ENCODE measurements at regions not wholly inside any gene's neighbourhood (a gene's known extent, or its start where the extent isn't known, plus 50 kb on each side); places are given as distances from the start of the nearest gene placed in this dataset.

GRCh38 chr20:57782631-57783041 is 72.8 kb upstream of the PMEPA1 start:
- CTCF ChIA-PET, result no interaction called here
- no peak for DNase-seq
- H3K9me3 ChIP-seq (ENCODE audit: control extremely low read depth in 1 of 5, control insufficient read depth in 4 of 5, insufficient read depth in 2 of 5, low read depth in 1 of 5, low read length in 4 of 5), result no peaks in the 10 kb centered on the region
- POLR2A ChIA-PET, result no interaction called here
- H3K4me1 ChIP-seq (ENCODE audit: control extremely low read depth in 1 of 4, control insufficient read depth in 4 of 4, insufficient read depth in 4 of 4, low read length in 3 of 4), result no peaks in the 10 kb centered on the region
- no peak overlapping the region for H3K4me3 ChIP-seq (ENCODE audit: control insufficient read depth in 1 of 7, extremely low read depth in 1 of 7, insufficient read depth in 4 of 7, low read depth in 2 of 7, low read length in 6 of 7)
- peaks cover 0 to 2% (median 0%) of the 10 kb centered on the region in 5 experiments for H3K27me3 ChIP-seq (replicated peaks in 2 of 5; ENCODE audit: control insufficient read depth in 4 of 5, insufficient read depth in 5 of 5, low read length in 4 of 5)
- WGBS (ENCODE audit: insufficient coverage), result 93% methylated on average over 11 of the region's 12 CpGs
- no peak overlapping the region for H3K27ac ChIP-seq (ENCODE audit: insufficient read depth in 1 of 2, low read depth in 1 of 2, low read length in 2 of 2, poor library complexity in 1 of 2, severe bottlenecking in 2 of 2)
- no peaks in the 10 kb centered on the region for H3K36me3 ChIP-seq (ENCODE audit: control insufficient read depth in 4 of 4, insufficient read depth in 4 of 4, low read length in 3 of 4)

GRCh38 chr20:57781901-57782300 is 72.1 kb upstream of the PMEPA1 start:
- Histone ChIP-seq H3K27me3 (replicated peaks in 2 of 5; ENCODE audit: control insufficient read depth in 4 of 5, insufficient read depth in 5 of 5, low read length in 4 of 5) (peaks cover 0 to 2% (median 0%) of the 10 kb centered on the region in 5 experiments), H3K36me3 (ENCODE audit: control insufficient read depth in 4 of 4, insufficient read depth in 4 of 4, low read length in 3 of 4) (no peaks in the 10 kb centered on the region), H3K4me1 (ENCODE audit: control extremely low read depth in 1 of 4, control insufficient read depth in 4 of 4, insufficient read depth in 4 of 4, low read length in 3 of 4) (no peaks in the 10 kb centered on the region), H3K9me3 (ENCODE audit: control extremely low read depth in 1 of 5, control insufficient read depth in 4 of 5, insufficient read depth in 2 of 5, low read depth in 1 of 5, low read length in 4 of 5) (no peaks in the 10 kb centered on the region), H3K27ac (ENCODE audit: insufficient read depth in 1 of 2, low read depth in 1 of 2, low read length in 2 of 2, poor library complexity in 1 of 2, severe bottlenecking in 2 of 2) (no peak overlapping the region), H3K4me3 (ENCODE audit: control insufficient read depth in 1 of 7, extremely low read depth in 1 of 7, insufficient read depth in 4 of 7, low read depth in 2 of 7, low read length in 6 of 7) (no peak overlapping the region)
- POLR2A ChIA-PET, result no interaction called here
- CTCF ChIA-PET, result no interaction called here
- WGBS (ENCODE audit: insufficient coverage), result 90% methylated on average over 6 of the region's 7 CpGs
- DNase-seq, result no peak

DNA sequence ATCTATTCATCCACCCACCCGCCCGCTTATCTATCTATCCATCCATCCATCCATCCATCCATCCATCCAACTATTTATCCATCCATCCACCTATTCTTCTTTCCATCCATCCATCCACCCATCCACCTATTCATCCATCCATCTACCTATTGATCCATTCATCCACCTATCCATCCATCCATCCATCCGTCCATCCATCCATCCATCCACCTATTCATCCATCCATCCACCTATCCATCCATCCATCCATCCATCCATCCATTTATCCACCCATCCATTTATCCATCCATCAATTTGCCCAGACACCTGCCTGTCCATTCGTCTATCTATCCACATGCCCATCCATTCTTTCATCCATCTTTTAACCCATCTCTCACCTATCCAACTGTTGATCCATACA is 71.1 kb upstream of the PMEPA1 start:
- H3K36me3 ChIP-seq (ENCODE audit: control insufficient read depth in 4 of 4, insufficient read depth in 4 of 4, low read length in 3 of 4), result no peaks in the 10 kb centered on the region
- H3K9me3 ChIP-seq (ENCODE audit: control extremely low read depth in 1 of 5, control insufficient read depth in 4 of 5, insufficient read depth in 2 of 5, low read depth in 1 of 5, low read length in 4 of 5), result no peaks in the 10 kb centered on the region
- H3K4me3 ChIP-seq (ENCODE audit: control insufficient read depth in 1 of 7, extremely low read depth in 1 of 7, insufficient read depth in 4 of 7, low read depth in 2 of 7, low read length in 6 of 7), result no peak overlapping the region
- H3K4me1 ChIP-seq (ENCODE audit: control extremely low read depth in 1 of 4, control insufficient read depth in 4 of 4, insufficient read depth in 4 of 4, low read length in 3 of 4), result no peaks in the 10 kb centered on the region
- ChIA-PET POLR2A (no interaction called here), CTCF (no interaction called here)
- DNase-seq, result no peak
- no peak overlapping the region for H3K27ac ChIP-seq (ENCODE audit: insufficient read depth in 1 of 2, low read depth in 1 of 2, low read length in 2 of 2, poor library complexity in 1 of 2, severe bottlenecking in 2 of 2)
- 97% methylated on average over 4 of the region's 4 CpGs for whole genome bisulfite sequencing (ENCODE audit: insufficient coverage)
- peaks cover 0 to 2% (median 0%) of the 10 kb centered on the region in 5 experiments for H3K27me3 ChIP-seq (replicated peaks in 2 of 5; ENCODE audit: control insufficient read depth in 4 of 5, insufficient read depth in 5 of 5, low read length in 4 of 5)

GRCh38 chr20:57780398-57780797 is 70.6 kb upstream of the PMEPA1 start:
- POLR2A ChIA-PET, result no interaction called here
- CTCF ChIA-PET, result no interaction called here
- Histone ChIP-seq H3K9me3 (ENCODE audit: control extremely low read depth in 1 of 5, control insufficient read depth in 4 of 5, insufficient read depth in 2 of 5, low read depth in 1 of 5, low read length in 4 of 5) (no peaks in the 10 kb centered on the region), H3K27ac (ENCODE audit: insufficient read depth in 1 of 2, low read depth in 1 of 2, low read length in 2 of 2, poor library complexity in 1 of 2, severe bottlenecking in 2 of 2) (no peak overlapping the region), H3K4me3 (ENCODE audit: control insufficient read depth in 1 of 7, extremely low read depth in 1 of 7, insufficient read depth in 4 of 7, low read depth in 2 of 7, low read length in 6 of 7) (no peak overlapping the region), H3K4me1 (ENCODE audit: control extremely low read depth in 1 of 4, control insufficient read depth in 4 of 4, insufficient read depth in 4 of 4, low read length in 3 of 4) (no peaks in the 10 kb centered on the region), H3K36me3 (ENCODE audit: control insufficient read depth in 4 of 4, insufficient read depth in 4 of 4, low read length in 3 of 4) (no peaks in the 10 kb centered on the region), H3K27me3 (replicated peaks in 2 of 5; ENCODE audit: control insufficient read depth in 4 of 5, insufficient read depth in 5 of 5, low read length in 4 of 5) (peaks cover 0 to 2% (median 0%) of the 10 kb centered on the region in 5 experiments)
- WGBS (ENCODE audit: insufficient coverage), result 100% methylated on average over 2 of the region's 5 CpGs
- DNase-seq, result no peak

DNA sequence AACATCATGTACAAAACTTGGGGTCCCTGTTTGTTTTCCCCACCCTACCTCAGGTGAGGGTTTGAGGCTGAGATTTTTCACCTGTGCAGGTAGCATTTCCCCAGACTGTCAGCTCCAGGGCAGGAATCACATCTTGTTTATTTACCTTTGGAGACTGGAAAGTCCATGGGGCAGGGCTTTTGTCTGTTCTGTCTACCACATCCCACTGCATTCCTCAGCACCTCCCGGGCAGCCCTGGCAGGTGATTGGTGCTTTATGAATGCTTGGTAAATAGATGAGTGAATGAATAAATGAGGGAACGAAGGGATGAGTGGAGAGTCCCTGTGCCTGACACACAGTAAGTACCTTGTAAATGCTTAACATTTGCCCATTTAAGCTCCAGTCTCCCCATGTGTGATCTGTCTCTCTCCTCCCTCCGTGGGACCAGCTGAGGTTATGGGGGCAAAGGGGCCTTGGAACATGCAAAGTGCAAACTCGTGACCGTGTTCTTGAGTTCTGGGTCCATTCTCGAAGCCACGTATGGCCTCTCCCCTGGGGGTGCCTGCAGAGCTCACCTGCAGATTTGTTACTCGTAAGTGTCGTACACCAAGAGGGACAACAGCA is 69.7 kb upstream of the PMEPA1 start:
- CTCF ChIA-PET, result no interaction called here
- Histone ChIP-seq H3K27ac (ENCODE audit: insufficient read depth in 1 of 2, low read depth in 1 of 2, low read length in 2 of 2, poor library complexity in 1 of 2, severe bottlenecking in 2 of 2) (no peak overlapping the region), H3K27me3 (replicated peaks in 2 of 5; ENCODE audit: control insufficient read depth in 4 of 5, insufficient read depth in 5 of 5, low read length in 4 of 5) (peaks cover 0 to 2% (median 0%) of the 10 kb centered on the region in 5 experiments), H3K9me3 (ENCODE audit: control extremely low read depth in 1 of 5, control insufficient read depth in 4 of 5, insufficient read depth in 2 of 5, low read depth in 1 of 5, low read length in 4 of 5) (no peaks in the 10 kb centered on the region), H3K4me1 (ENCODE audit: control extremely low read depth in 1 of 4, control insufficient read depth in 4 of 4, insufficient read depth in 4 of 4, low read length in 3 of 4) (no peaks in the 10 kb centered on the region), H3K36me3 (ENCODE audit: control insufficient read depth in 4 of 4, insufficient read depth in 4 of 4, low read length in 3 of 4) (no peaks in the 10 kb centered on the region), H3K4me3 (ENCODE audit: control insufficient read depth in 1 of 7, extremely low read depth in 1 of 7, insufficient read depth in 4 of 7, low read depth in 2 of 7, low read length in 6 of 7) (no peak overlapping the region)
- POLR2A ChIA-PET, result no interaction called here
- 96% methylated on average over 8 of the region's 9 CpGs for WGBS (ENCODE audit: insufficient coverage)
- no peak for DNase-seq

- no peak for DNase-seq
- ChIA-PET CTCF (interaction anchor here (0.9 kb wide), 1 partner anchor 12 kb away, joined by 3 read pairs; no protein-coding TSS in a partner anchor), POLR2A (no interaction called here)
- no peaks in the 10 kb centered on the region for H3K9me3 ChIP-seq (ENCODE audit: control extremely low read depth in 1 of 5, control insufficient read depth in 4 of 5, insufficient read depth in 2 of 5, low read depth in 1 of 5, low read length in 4 of 5)
- no peak overlapping the region for H3K27ac ChIP-seq (ENCODE audit: insufficient read depth in 1 of 2, low read depth in 1 of 2, low read length in 2 of 2, poor library complexity in 1 of 2, severe bottlenecking in 2 of 2)
- peaks cover 0 to 2% (median 0%) of the 10 kb centered on the region in 5 experiments for H3K27me3 ChIP-seq (replicated peaks in 2 of 5; ENCODE audit: control insufficient read depth in 4 of 5, insufficient read depth in 5 of 5, low read length in 4 of 5)
- H3K4me3 ChIP-seq (ENCODE audit: control insufficient read depth in 1 of 7, extremely low read depth in 1 of 7, insufficient read depth in 4 of 7, low read depth in 2 of 7, low read length in 6 of 7), result no peak overlapping the region
- H3K36me3 ChIP-seq (ENCODE audit: control insufficient read depth in 4 of 4, insufficient read depth in 4 of 4, low read length in 3 of 4), result no peaks in the 10 kb centered on the region
- WGBS (ENCODE audit: insufficient coverage), result no CpG with 5 or more reads among the region's 2 CpGs
- H3K4me1 ChIP-seq (ENCODE audit: control extremely low read depth in 1 of 4, control insufficient read depth in 4 of 4, insufficient read depth in 4 of 4, low read length in 3 of 4), result no peaks in the 10 kb centered on the region
Measured at GRCh38 chr20:57777911-57778310, 68.1 kb upstream of the PMEPA1 start.

DNA sequence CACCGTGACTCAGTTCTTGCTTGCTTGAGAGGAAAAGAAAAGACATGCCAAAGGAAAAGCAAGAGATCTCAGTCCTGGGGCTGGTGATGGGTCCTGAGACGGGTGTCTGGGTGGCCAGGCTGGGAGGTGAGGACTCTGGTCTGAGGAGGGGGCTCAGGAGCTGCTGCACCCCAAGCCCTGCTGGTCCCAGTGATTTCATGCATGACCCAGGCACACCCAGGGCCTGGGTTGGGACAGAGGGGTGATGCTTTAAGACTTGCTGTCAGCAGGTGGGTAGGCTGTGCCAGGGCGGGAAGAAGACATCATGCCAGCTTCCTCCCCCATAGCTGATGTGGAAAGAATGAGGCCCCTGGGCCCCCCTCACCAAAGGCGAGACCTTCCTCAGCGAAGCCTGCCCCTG is 65.1 kb upstream of the PMEPA1 start:
- Histone ChIP-seq H3K27ac (ENCODE audit: insufficient read depth in 1 of 2, low read depth in 1 of 2, low read length in 2 of 2, poor library complexity in 1 of 2, severe bottlenecking in 2 of 2) (no peak overlapping the region), H3K4me3 (ENCODE audit: control insufficient read depth in 1 of 7, extremely low read depth in 1 of 7, insufficient read depth in 4 of 7, low read depth in 2 of 7, low read length in 6 of 7) (no peak overlapping the region), H3K4me1 (ENCODE audit: control extremely low read depth in 1 of 4, control insufficient read depth in 4 of 4, insufficient read depth in 4 of 4, low read length in 3 of 4) (peaks cover 0 to 6% (median 2%) of the 10 kb centered on the region in 4 experiments), H3K27me3 (replicated peaks in 2 of 5; ENCODE audit: control insufficient read depth in 4 of 5, insufficient read depth in 5 of 5, low read length in 4 of 5) (peaks cover 0 to 2% (median 0%) of the 10 kb centered on the region in 5 experiments), H3K36me3 (ENCODE audit: control insufficient read depth in 4 of 4, insufficient read depth in 4 of 4, low read length in 3 of 4) (no peaks in the 10 kb centered on the region), H3K9me3 (ENCODE audit: control extremely low read depth in 1 of 5, control insufficient read depth in 4 of 5, insufficient read depth in 2 of 5, low read depth in 1 of 5, low read length in 4 of 5) (no peaks in the 10 kb centered on the region)
- ChIA-PET POLR2A (no interaction called here), CTCF (no interaction called here)
- no peak for DNase-seq
- 93% methylated on average over 4 of the region's 5 CpGs for WGBS (ENCODE audit: insufficient coverage)

Data from common myeloid progenitor, CD34-positive (primary cell).